NCI-H1417 (cell line): ENCODE measurements at regions not wholly inside any gene's neighbourhood (a gene's known extent, or its start where the extent isn't known, plus 50 kb on each side); places are given as distances from the start of the nearest gene placed in this dataset.

ENCODE experiments used
- DNase-seq, 3 experiments: peaks; one replicate each; lab custom pipeline; 2025; lab: John Stamatoyannopoulos, UW

GRCh38 chr10:123557366-123558108, 108.6 kb upstream of the GPR26 start:
- DNase-seq: no peak

- no peak for DNase-seq
These were observed 107.5 kb upstream of the GPR26 start for GRCh38 chr10:123558651-123559050.

GRCh38 chr10:123559066-123559822, 106.9 kb upstream of the GPR26 start:
- peak; percentile 35 to 72 (median 49) for DNase-seq

- DNase-seq: peak in 1 of 3 experiments; percentile 18
These were observed 106.4 kb upstream of the GPR26 start for GRCh38 chr10:123559823-123560092.

GRCh38 chr10:123560301-123561140, 105.6 kb upstream of the GPR26 start:
- DNase-seq: no peak

GRCh38 chr10:123561141-123561440, 105.1 kb upstream of the GPR26 start:
- DNase-seq: peak in 1 of 3 experiments; percentile 62

GRCh38 chr10:123562387-123562786, 103.8 kb upstream of the GPR26 start:
- DNase-seq: no peak

GRCh38 chr10:123562811-123563580, 103.2 kb upstream of the GPR26 start:
- no peak for DNase-seq

- DNase-seq: no peak
These were observed 102.6 kb upstream of the GPR26 start for GRCh38 chr10:123563581-123563855.

GRCh38 chr10:123563994-123564393, 102.2 kb upstream of the GPR26 start:
- no peak for DNase-seq

GRCh38 chr10:123564631-123565030, 101.5 kb upstream of the GPR26 start:
- no peak for DNase-seq

GRCh38 chr10:123565691-123566660, 100.2 kb upstream of the GPR26 start:
- no peak for DNase-seq

GRCh38 chr10:123567984-123568739, 98.0 kb upstream of the GPR26 start:
- no peak for DNase-seq

GRCh38 chr10:123568751-123569150, 97.4 kb upstream of the GPR26 start:
- DNase-seq: no peak

GRCh38 chr10:123569436-123570035, 96.6 kb upstream of the GPR26 start:
- no peak for DNase-seq

GRCh38 chr10:123570051-123570897, 95.9 kb upstream of the GPR26 start:
- DNase-seq: no peak

GRCh38 chr10:123570898-123571515, 95.1 kb upstream of the GPR26 start:
- DNase-seq: no peak

GRCh38 chr10:123571978-123572377, 94.2 kb upstream of the GPR26 start:
- peak in 1 of 3 experiments; percentile 48 for DNase-seq
